C4-2B (cell line): ENCODE measurements at regions not wholly inside any gene's neighbourhood (a gene's known extent, or its start where the extent isn't known, plus 50 kb on each side); places are given as distances from the start of the nearest gene placed in this dataset.

Source experiments
- H3K27ac ChIP-seq: fragments of 450-650 bp; 2 replicates; pipeline ENCODE4 v1.5.1; 2017
- CTCF ChIP-seq: fragments of 450-650 bp; conservative IDR thresholded peaks from 2 replicates; pipeline ENCODE4 v1.5.1; 2017; ENCODE audit warnings: mild to moderate bottlenecking
- ZFX ChIP-seq: fragments of 450-650 bp; IDR thresholded peaks from 2 replicates; pipeline ENCODE4 v1.6.1; 2017

GRCh38 chr2:79359419-79359818, 153.4 kb upstream of the CTNNA2 start:
- H3K27ac ChIP-seq = no peak overlapping the region
- no peak for TF ChIP-seq ZFX
- TF ChIP-seq CTCF = no peak

- TF ChIP-seq CTCF (no peak), ZFX (no peak)
- no peak overlapping the region for H3K27ac ChIP-seq
Observed at GRCh38 chr2:79355569-79355968, 157.3 kb upstream of the CTNNA2 start.

GRCh38 chr2:79327460-79327859, 167.9 kb upstream of the REG3A start:
- TF ChIP-seq CTCF (no peak; the same call in 1 of the 2 replicates), ZFX (no peak)
- no peak overlapping the region for H3K27ac ChIP-seq

- TF ChIP-seq ZFX (no peak), CTCF (no peak)
- H3K27ac ChIP-seq = no peak overlapping the region
Observed at GRCh38 chr2:79320871-79321270, 161.3 kb upstream of the REG3A start.

- TF ChIP-seq ZFX = no peak
- no peak for TF ChIP-seq CTCF
- H3K27ac ChIP-seq = no peak overlapping the region
Observed at GRCh38 chr2:79294994-79295393, 135.4 kb upstream of the REG3A start.

GRCh38 chr2:79292958-79293315, 133.4 kb upstream of the REG3A start:
- H3K27ac ChIP-seq = no peak overlapping the region
- no peak for TF ChIP-seq ZFX
- TF ChIP-seq CTCF = no peak

GRCh38 chr2:79292239-79292957, 132.8 kb upstream of the REG3A start:
- TF ChIP-seq CTCF = no peak
- TF ChIP-seq ZFX = no peak
- H3K27ac ChIP-seq = no peak overlapping the region
